Stimulated activated CD8-positive, alpha-beta memory T cell treated with anti-CD3 and anti-CD28 coated beads, Interleukin-15, amount 100 ng/mL, for 4 hours (primary cell): ENCODE measurements at regions not wholly inside any gene's neighbourhood (a gene's known extent, or its start where the extent isn't known, plus 50 kb on each side); places are given as distances from the start of the nearest gene placed in this dataset.

ENCODE experiments used
- DNase-seq, 2 donors: peaks; one replicate each; pipeline ENCODE4 v3.0.0-alpha.2; 2020; ENCODE audit warnings: low read depth in 2 of 2

GRCh38 chr2:16818203-16818556 is 152.5 kb upstream of the CYRIA start:
- no peak for DNase-seq

- DNase-seq: no peak
Observed at GRCh38 chr2:16817305-16818202, 151.9 kb upstream of the CYRIA start.

GRCh38 chr2:16816522-16816921 is 150.9 kb upstream of the CYRIA start:
- no peak for DNase-seq

- no peak for DNase-seq
Observed at GRCh38 chr2:16816016-16816415, 150.4 kb upstream of the CYRIA start.

GRCh38 chr2:16813593-16813992 is 148.0 kb upstream of the CYRIA start:
- no peak for DNase-seq

GRCh38 chr2:16798472-16798871 is 132.8 kb upstream of the CYRIA start:
- no peak for DNase-seq

- no peak for DNase-seq
Observed at GRCh38 chr2:16791496-16791895, 125.9 kb upstream of the CYRIA start.

GRCh38 chr2:16785149-16785548 is 119.5 kb upstream of the CYRIA start:
- no peak for DNase-seq

GRCh38 chr2:16784652-16785051 is 119.0 kb upstream of the CYRIA start:
- DNase-seq: no peak

GRCh38 chr2:16777123-16777870 is 111.7 kb upstream of the CYRIA start:
- DNase-seq: no peak

- no peak for DNase-seq
Observed at GRCh38 chr2:16775899-16776231, 110.2 kb upstream of the CYRIA start.

GRCh38 chr2:16774980-16775898 is 109.6 kb upstream of the CYRIA start:
- DNase-seq: no peak

GRCh38 chr2:16774091-16774490 is 108.5 kb upstream of the CYRIA start:
- no peak for DNase-seq

- no peak for DNase-seq
Observed at GRCh38 chr2:16773080-16773713, 107.6 kb upstream of the CYRIA start.

- DNase-seq: no peak
Observed at GRCh38 chr2:16767789-16768476, 102.3 kb upstream of the CYRIA start.

GRCh38 chr2:16765356-16765755 is 99.7 kb upstream of the CYRIA start:
- no peak for DNase-seq

GRCh38 chr2:16764487-16764886 is 98.9 kb upstream of the CYRIA start:
- no peak for DNase-seq

- DNase-seq: no peak
Observed at GRCh38 chr2:16763493-16763899, 97.9 kb upstream of the CYRIA start.

- no peak for DNase-seq
Observed at GRCh38 chr2:16763056-16763455, 97.4 kb upstream of the CYRIA start.

- no peak for DNase-seq
Observed at GRCh38 chr2:16760426-16760825, 94.8 kb upstream of the CYRIA start.
